ENCODE measurements at regions not wholly inside any gene's neighbourhood (a gene's known extent, or its start where the extent isn't known, plus 50 kb on each side); places are given as distances from the start of the nearest gene placed in this dataset.

GRCh38 chr7:68509603-68510002 lies 1088.7 kb upstream of the AUTS2 start (continued):
- TF ChIP-seq, protein P1, sequence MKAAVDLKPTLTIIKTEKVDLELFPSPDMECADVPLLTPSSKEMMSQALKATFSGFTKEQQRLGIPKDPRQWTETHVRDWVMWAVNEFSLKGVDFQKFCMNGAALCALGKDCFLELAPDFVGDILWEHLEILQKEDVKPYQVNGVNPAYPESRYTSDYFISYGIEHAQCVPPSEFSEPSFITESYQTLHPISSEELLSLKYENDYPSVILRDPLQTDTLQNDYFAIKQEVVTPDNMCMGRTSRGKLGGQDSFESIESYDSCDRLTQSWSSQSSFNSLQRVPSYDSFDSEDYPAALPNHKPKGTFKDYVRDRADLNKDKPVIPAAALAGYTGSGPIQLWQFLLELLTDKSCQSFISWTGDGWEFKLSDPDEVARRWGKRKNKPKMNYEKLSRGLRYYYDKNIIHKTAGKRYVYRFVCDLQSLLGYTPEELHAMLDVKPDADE (IDR thresholded peaks at IDR 0.05), result no peak
- TF ChIP-seq EZH2phosphoT487 (IDR thresholded peaks at IDR 0.05; ENCODE audit: unreplicated experiment), result no peak

DNA sequence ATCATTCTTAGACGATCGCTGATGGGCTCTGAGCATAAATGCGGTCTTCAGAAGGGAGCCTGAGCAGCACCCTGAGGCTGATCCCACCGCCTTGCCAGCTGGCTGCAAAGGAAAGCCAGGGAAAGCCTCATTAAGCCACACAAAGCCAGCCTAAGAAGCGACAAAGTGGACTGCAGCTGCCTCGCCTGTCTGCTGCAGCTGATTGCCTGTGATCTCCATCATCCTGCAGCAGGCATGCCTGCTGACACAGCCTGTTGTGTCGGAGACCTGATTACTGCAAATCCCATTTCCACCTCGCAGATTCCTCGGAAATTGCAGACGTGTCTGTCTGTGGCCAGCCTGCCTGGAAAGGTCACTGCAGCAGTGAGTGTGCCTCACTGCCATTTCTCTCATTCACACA lies 1087.0 kb upstream of the AUTS2 start:
- Histone ChIP-seq H3K36me3 (ENCODE audit: insufficient read depth) (no peaks in the 10 kb centered on the region; the same call in 1 of the 2 replicates), H4K20me1 (replicated peaks; ENCODE audit: insufficient read depth) (no peaks in the 10 kb centered on the region), H3F3A (replicated peaks; ENCODE audit: low read depth) (no peaks in the 10 kb centered on the region), H3K27ac (ENCODE audit: low read depth) (no peak overlapping the region), H2AFZ (no peak overlapping the region), H3K4me3 (no peak overlapping the region), H3K27me3 (ENCODE audit: insufficient read depth) (no peaks in the 10 kb centered on the region), H3K9me2 (ENCODE audit: insufficient read depth) (no peaks in the 10 kb centered on the region), H3K4me2 (no peak overlapping the region), H3K79me2 (replicated peaks; ENCODE audit: insufficient read depth) (no peaks in the 10 kb centered on the region), H3K4me1 (ENCODE audit: insufficient read depth) (no peaks in the 10 kb centered on the region)
- no peaks in the 10 kb centered on the region for H3K4me1 Mint-ChIP-seq
- H3K27ac Mint-ChIP-seq, result no peak overlapping the region
- ATAC-seq (no peak), DNase-seq (ENCODE audit: low spot score) (no peak)
- H3K27me3 Mint-ChIP-seq (ENCODE audit: insufficient read depth, low read depth, poor library complexity), result peaks cover 6% of the 10 kb centered on the region
- TF ChIP-seq POLR2AphosphoS5 (IDR thresholded peaks at IDR 0.05; ENCODE audit: low read depth), result no peak
- TF ChIP-seq CREB1 (CRISPR knock-in tag; IDR thresholded peaks at IDR 0.05; ENCODE audit: low read depth), result no peak
- no peak for TF ChIP-seq ZNF462 (CRISPR knock-in tag; IDR thresholded peaks at IDR 0.05)
- TF ChIP-seq JUNB (IDR thresholded peaks at IDR 0.05; ENCODE audit: unreplicated experiment), result no peak
- no peak for TF ChIP-seq STAT1 (IDR thresholded peaks at IDR 0.05; ENCODE audit: unreplicated experiment)
- peaks cover 98% of the 10 kb centered on the region for H3K9me3 Mint-ChIP-seq
- H3K36me3 Mint-ChIP-seq (ENCODE audit: low read depth), result peaks cover 40% of the 10 kb centered on the region
- no peak overlapping the region for H3K4me3 Mint-ChIP-seq
